Fibroblast of skin of left biceps (primary cell): ENCODE measurements at regions not wholly inside any gene's neighbourhood (a gene's known extent, or its start where the extent isn't known, plus 50 kb on each side); places are given as distances from the start of the nearest gene placed in this dataset.

Experiments
- DNase-seq, 2 experiments: peaks; one replicate each; pipeline ENCODE4 v3.0.0-alpha.2; 2013; ENCODE audit warnings: low read depth in 2 of 2

DNA sequence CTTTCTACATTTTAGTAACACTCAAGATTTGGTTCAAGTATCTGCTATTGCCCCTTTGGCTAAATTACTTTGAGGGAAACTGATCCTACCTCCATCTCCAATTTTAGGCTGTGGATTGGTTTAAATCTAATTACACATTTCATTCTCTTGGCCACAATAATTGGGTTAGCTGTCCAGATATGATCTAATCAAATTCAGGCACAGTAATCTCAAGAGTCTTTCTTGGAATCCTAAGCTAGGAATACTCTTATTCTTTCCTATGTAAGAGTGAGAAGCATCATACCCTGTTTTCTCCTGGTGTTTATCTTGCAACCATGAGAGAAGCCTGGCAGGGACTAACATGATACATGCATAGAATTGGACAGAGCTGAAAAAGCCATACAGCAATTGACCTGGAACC lies 300.4 kb upstream of the MARCKS start:
- no peak for DNase-seq

GRCh38 chr6:113558431-113558830 lies 298.7 kb upstream of the MARCKS start:
- no peak for DNase-seq

DNA sequence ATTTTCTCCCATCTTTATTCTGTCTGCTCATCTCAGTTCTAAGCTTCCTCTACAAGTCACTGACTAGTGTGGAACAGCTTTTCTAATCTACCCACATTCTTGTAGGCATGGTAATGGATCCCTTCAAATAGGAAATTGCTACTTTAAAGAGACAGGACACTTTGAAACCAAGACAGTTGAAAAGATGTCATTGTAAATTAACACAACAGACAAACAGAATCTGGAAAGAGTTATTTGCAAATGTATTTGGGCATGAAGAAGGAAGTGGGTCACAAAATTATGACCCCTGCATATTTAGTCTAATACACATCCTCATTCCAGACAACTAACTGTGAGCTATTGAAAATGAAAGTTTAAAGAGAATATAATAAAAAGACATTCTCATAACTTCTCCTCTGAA lies 298.2 kb upstream of the MARCKS start:
- DNase-seq = peak; percentile 59 to 63

- DNase-seq = no peak
Observed at GRCh38 chr6:113560376-113560775, 296.8 kb upstream of the MARCKS start.

DNA sequence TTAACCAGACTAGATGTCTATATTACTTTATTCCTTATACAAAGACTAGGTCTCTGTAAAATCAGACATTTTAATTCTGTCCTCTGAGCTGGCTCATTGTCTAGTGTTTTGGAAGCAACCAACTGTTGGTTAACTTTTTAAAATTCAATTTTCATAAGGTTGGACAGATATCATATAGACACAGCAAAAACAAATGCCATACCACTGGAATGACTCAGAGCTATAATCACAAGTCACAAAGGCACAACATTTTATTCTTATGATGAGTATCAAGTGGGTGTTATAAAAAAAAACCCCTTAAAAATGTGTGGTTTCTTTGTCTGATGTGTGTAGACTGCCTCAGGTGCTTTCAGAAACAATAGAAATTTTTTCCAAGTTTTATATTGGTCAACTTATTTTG lies 296.2 kb upstream of the MARCKS start:
- DNase-seq = peak; percentile 51 to 62

- no peak for DNase-seq
Observed at GRCh38 chr6:113562248-113562647, 294.9 kb upstream of the MARCKS start.

GRCh38 chr6:113564371-113565171 lies 292.6 kb upstream of the MARCKS start:
- peak; percentile 94 for DNase-seq

GRCh38 chr6:113565306-113565705 lies 291.8 kb upstream of the MARCKS start:
- DNase-seq = no peak

DNA sequence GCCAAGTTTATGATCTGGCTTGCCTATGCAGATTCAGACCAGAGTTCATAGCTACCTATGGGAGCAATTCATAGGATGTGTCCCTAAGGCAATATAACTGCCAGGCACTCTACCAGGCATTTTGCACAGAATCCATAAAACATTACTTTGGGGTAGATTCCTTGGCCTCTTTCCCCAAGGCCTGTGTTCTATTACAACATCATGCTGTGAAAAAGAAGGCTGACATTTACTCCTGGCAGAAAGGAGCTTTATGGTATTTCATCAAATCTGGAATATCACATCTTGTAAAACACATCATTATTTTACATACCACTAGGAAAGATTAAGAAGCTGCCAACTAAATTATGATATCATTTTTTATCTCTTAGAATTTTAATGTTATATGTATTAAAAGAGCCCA lies 287.0 kb upstream of the MARCKS start:
- DNase-seq = peak in 1 of 2 experiments; percentile 65

GRCh38 chr6:113570641-113571040 lies 286.5 kb upstream of the MARCKS start:
- no peak for DNase-seq

GRCh38 chr6:113574147-113574546 lies 283.0 kb upstream of the MARCKS start:
- no peak for DNase-seq

GRCh38 chr6:113576310-113576709 lies 280.8 kb upstream of the MARCKS start:
- DNase-seq = no peak

GRCh38 chr6:113578691-113579090 lies 278.5 kb upstream of the MARCKS start:
- DNase-seq = no peak

DNA sequence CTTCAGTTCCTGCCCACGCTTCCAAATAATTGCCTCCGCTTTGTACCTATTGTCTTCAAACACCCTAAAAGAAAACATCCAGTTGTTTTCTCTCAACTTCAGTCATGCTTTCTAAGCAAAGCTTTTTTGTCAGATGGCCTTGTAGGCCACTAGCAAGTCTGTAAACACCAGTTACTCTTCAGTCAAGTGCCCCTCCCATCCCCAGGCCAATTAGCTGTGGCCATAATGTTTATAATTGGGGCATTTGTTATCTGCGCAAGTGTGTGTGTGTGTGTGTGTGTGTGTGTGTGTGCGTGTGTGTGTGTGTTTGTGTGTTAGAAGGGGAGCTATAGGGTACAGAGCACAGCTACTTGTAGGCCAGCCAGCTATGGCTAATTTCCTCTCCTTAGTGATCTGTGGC lies 272.4 kb upstream of the MARCKS start:
- DNase-seq = no peak

DNA sequence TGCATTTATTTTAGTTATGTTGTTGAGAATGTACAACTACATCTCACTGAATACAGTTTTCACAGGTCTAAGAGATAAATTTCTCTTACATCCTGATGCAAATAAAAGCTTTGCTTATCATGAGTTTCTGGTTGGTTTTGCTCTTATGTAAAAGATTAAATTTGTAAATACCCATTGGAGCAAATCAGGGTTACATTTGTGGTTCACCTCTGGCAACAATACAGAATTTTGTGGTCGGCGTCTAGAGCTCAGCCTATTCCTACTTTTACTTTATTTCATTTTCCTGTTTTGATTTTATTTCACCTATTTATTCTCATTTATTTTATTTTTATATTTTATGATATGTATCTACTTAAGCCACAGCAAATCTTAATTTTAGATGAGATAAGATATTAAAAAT lies 271.9 kb upstream of the MARCKS start:
- DNase-seq = no peak

- DNase-seq = peak; percentile 68 to 74
Observed at GRCh38 chr6:113586413-113587077, 270.6 kb upstream of the MARCKS start.

DNA sequence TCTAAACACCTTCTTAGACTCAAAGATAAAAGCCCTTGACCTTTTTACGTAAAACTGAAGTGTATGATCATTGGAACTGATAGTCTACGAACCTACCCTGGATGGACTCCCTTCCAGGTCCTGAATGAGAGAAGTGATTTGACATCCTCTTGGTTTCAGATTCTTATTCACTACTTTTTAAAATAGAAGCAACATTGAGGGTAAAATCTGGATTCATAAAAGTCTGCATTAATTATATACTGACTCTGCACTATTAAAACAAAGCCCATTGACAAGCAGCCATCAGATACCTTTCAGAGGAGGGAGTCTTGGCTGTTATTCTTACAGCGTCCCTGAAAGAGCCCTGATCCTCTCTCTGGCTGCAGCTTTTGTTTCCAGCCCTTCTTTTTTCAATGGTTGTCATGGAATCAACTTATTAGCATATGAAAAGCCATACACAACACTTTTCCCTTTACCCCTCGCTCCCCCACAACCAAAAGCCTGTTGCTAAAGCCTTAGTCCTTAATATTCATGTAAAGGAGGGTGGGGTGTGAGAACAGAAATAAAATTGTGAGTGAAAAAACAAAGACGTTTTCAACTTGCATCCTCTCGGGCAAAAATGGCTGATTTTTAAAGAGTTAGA lies 270.0 kb upstream of the MARCKS start:
- no peak for DNase-seq

GRCh38 chr6:113588646-113589045 lies 268.5 kb upstream of the MARCKS start:
- DNase-seq = peak; percentile 76 to 77

GRCh38 chr6:113591896-113592827 lies 265.0 kb upstream of the MARCKS start:
- no peak for DNase-seq

- DNase-seq = no peak
Observed at GRCh38 chr6:113594726-113595125, 262.4 kb upstream of the MARCKS start.

- peak; percentile 98 to 99 for DNase-seq
Observed at GRCh38 chr6:113595911-113596376, 261.2 kb upstream of the MARCKS start.
